Colon (tissue), 2 donors: ENCODE measurements at regions not wholly inside any gene's neighbourhood (a gene's known extent, or its start where the extent isn't known, plus 50 kb on each side); places are given as distances from the start of the nearest gene placed in this dataset.
"Not testable (repeated sequence)": the region's sequence is repeated elsewhere in the genome, so short reads cannot be mapped to it uniquely, and the experiment has no call there.

ENCODE experiments used
- FAIRE-seq: peaks from 2 replicates; lab custom pipeline; 2012; peaks lifted over from hg19 to GRCh38; lab: Jason Lieb, UNC
- donor health status: control.
- donor health status: control.

- FAIRE-seq: not testable (repeated sequence)
Measured at GRCh38 chr22:22056809-22057594, 74.4 kb upstream of the TOP3B start.

- not testable (repeated sequence) for FAIRE-seq
Measured at GRCh38 chr22:22052548-22053139, 70.1 kb upstream of the TOP3B start.

- not testable (repeated sequence) for FAIRE-seq
Measured at GRCh38 chr22:22051032-22051431, 68.4 kb upstream of the TOP3B start.

GRCh38 chr22:22050141-22050775 lies 67.7 kb upstream of the TOP3B start:
- FAIRE-seq: peak; percentile 93

GRCh38 chr22:22049684-22050083 lies 67.1 kb upstream of the TOP3B start:
- FAIRE-seq: peak; percentile 14

- no peak for FAIRE-seq
Measured at GRCh38 chr22:22048981-22049531, 66.5 kb upstream of the TOP3B start.

- FAIRE-seq: peak; percentile 98
Measured at GRCh38 chr22:22048318-22048942, 65.8 kb upstream of the TOP3B start.

- FAIRE-seq: no peak
Measured at GRCh38 chr22:22047776-22048175, 65.2 kb upstream of the TOP3B start.

GRCh38 chr22:22047266-22047665 lies 64.7 kb upstream of the TOP3B start:
- no peak for FAIRE-seq

- no peak for FAIRE-seq
Measured at GRCh38 chr22:22046370-22046769, 63.8 kb upstream of the TOP3B start.

GRCh38 chr22:22045571-22046335 lies 63.2 kb upstream of the TOP3B start:
- no peak for FAIRE-seq

- no peak for FAIRE-seq
Measured at GRCh38 chr22:22044153-22044552, 61.6 kb upstream of the TOP3B start.

GRCh38 chr22:22043296-22044078 lies 60.9 kb upstream of the TOP3B start:
- FAIRE-seq: no peak

- FAIRE-seq: no peak
Measured at GRCh38 chr22:22042599-22043295, 60.2 kb upstream of the TOP3B start.

GRCh38 chr22:22042009-22042408 lies 59.4 kb upstream of the TOP3B start:
- no peak for FAIRE-seq

- no peak for FAIRE-seq
Measured at GRCh38 chr22:22040908-22041307, 58.3 kb upstream of the TOP3B start.

GRCh38 chr22:22040472-22040871 lies 57.9 kb upstream of the TOP3B start:
- no peak for FAIRE-seq

GRCh38 chr22:22039286-22040074 lies 56.9 kb upstream of the TOP3B start:
- no peak for FAIRE-seq

- FAIRE-seq: no peak
Measured at GRCh38 chr22:22038178-22038880, 55.7 kb upstream of the TOP3B start.
